K562 (cell line): ENCODE measurements at regions not wholly inside any gene's neighbourhood (a gene's known extent, or its start where the extent isn't known, plus 50 kb on each side); places are given as distances from the start of the nearest gene placed in this dataset.

Source experiments
- ATAC-seq: fragments of 200-7000 bp; cut with Tn5 transposase; 3 replicates; pipeline ENCODE4 v1.9.1; 2020; ENCODE audit warnings: moderate library complexity
- BruUV-seq: library from RNA; stranded (reverse); fragments of 400-500 nt; replicated peaks from 2 replicates; lab custom pipeline; 2021; lab: Mats Ljungman, UMichigan
- CTCF ChIA-PET: fragments of 300-600 bp; formaldehyde crosslinking; extraction: SDS; loops from one replicate; lab custom pipeline; 2021; ENCODE audit warnings: low intra/inter-chr PET ratio; lab: Yijun Ruan, JAX
- POLR2A ChIA-PET: fragments of 300-600, 350-650 bp; sonication (Branson Sonifier 250); formaldehyde crosslinking; extraction: SDS; loops from one replicate; lab custom pipeline; 2021; ENCODE audit warnings: antibody characterized with exemption, inconsistent platforms; lab: Yijun Ruan, JAX
- DNase-seq, 4 experiments: peaks; one replicate each; pipeline versions ENCODE4 v3.0.0 to v3.0.0-alpha.2; 2011 to 2018; ENCODE audit warnings: low spot score in 3 of 4, mixed read lengths in 3 of 4; ENCODE audit errors: extremely low read depth in 1 of 4
- FAIRE-seq: peaks from 2 replicates; lab custom pipeline; 2011; peaks lifted over from hg19 to GRCh38; lab: Jason Lieb, UNC
- H2AFZ ChIP-seq: 2 replicates; pipeline ENCODE4 v1.6.0; 2011; ENCODE audit warnings: low read depth, low read length, control low read depth, inconsistent platforms
- H3K27ac ChIP-seq: fragments of 200-600 bp; 3 replicates; pipeline ENCODE4 v1.8.0; 2011; ENCODE audit warnings: low read depth, mild to moderate bottlenecking, control low read depth, inconsistent platforms, low read length, moderate library complexity, mixed read lengths; ENCODE audit errors: extremely low read depth
- H3K27me3 ChIP-seq, 2 experiments: fragments of 300-600 bp in 1 of 2; 2 replicates in 1 of 2; 3 replicates in 1 of 2; pipeline versions ENCODE4 v1.6.0 to v1.8.0; 2011; ENCODE audit warnings: inconsistent platforms in 2 of 2, low read length in 2 of 2, mild to moderate bottlenecking in 1 of 2, mixed read lengths in 1 of 2, moderate library complexity in 1 of 2; ENCODE audit not compliant: control insufficient read depth in 2 of 2, insufficient read depth in 2 of 2
- H3K36me3 ChIP-seq: fragments of 300-600 bp; 3 replicates; pipeline ENCODE4 v1.8.0; 2011; ENCODE audit warnings: mild to moderate bottlenecking, low read length, inconsistent platforms; ENCODE audit not compliant: control insufficient read depth, insufficient read depth
- H3K4me1 ChIP-seq, 2 experiments: fragments of 200-600 bp in 1 of 2; replicated peaks in 1 of 2; 2 replicates in 1 of 2; 3 replicates in 1 of 2; pipeline versions ENCODE4 v1.5.1 to v1.8.0; 2011; ENCODE audit warnings: inconsistent platforms in 2 of 2, low read length in 2 of 2, mild to moderate bottlenecking in 1 of 2, mixed read lengths in 1 of 2, moderate library complexity in 1 of 2; ENCODE audit not compliant: control insufficient read depth in 2 of 2, insufficient read depth in 2 of 2
- H3K4me2 ChIP-seq: 2 replicates; pipeline ENCODE4 v1.6.1; 2011; ENCODE audit warnings: low read length, control low read depth, inconsistent platforms, mixed read lengths; ENCODE audit not compliant: insufficient read depth
- H3K4me3 ChIP-seq: fragments of 200-600 bp; sonication (generic), shearing (Covaris generic); 2 replicates; pipeline ENCODE4 v1.5.1; 2016; ENCODE audit warnings: control low read depth, inconsistent platforms
- H3K79me2 ChIP-seq: fragments of 200-600 bp; 3 replicates; pipeline ENCODE4 v1.8.0; 2011; ENCODE audit warnings: low read length, inconsistent platforms; ENCODE audit not compliant: control insufficient read depth, insufficient read depth
- H3K9ac ChIP-seq, 2 experiments: 2 replicates each; pipeline versions ENCODE4 v1.6.0 to v1.6.1; 2011; ENCODE audit warnings: low read depth in 2 of 2, low read length in 2 of 2, control low read depth in 1 of 2, inconsistent platforms in 1 of 2, mild to moderate bottlenecking in 1 of 2, mixed read lengths in 1 of 2; ENCODE audit not compliant: insufficient read depth in 1 of 2
- H3K9me1 ChIP-seq: one replicate; pipeline ENCODE4 v1.6.0; 2011; ENCODE audit warnings: inconsistent platforms, mild to moderate bottlenecking, low read length, moderate library complexity; ENCODE audit not compliant: control insufficient read depth, insufficient read depth
- H3K9me3 ChIP-seq: replicated peaks from 2 replicates; pipeline ENCODE4 v1.5.1; 2011; ENCODE audit warnings: low read depth, low read length, inconsistent platforms; ENCODE audit not compliant: control insufficient read depth, insufficient read depth
- H4K20me1 ChIP-seq: replicated peaks from 2 replicates; pipeline ENCODE4 v1.6.1; 2011; ENCODE audit warnings: low read length, inconsistent platforms, mixed read lengths; ENCODE audit not compliant: control insufficient read depth, insufficient read depth
- CREBBP ChIP-seq: IDR thresholded peaks from one replicate; pipeline ENCODE4 v1.6.1; 2012; ENCODE audit warnings: low read depth, mild to moderate bottlenecking, control low read depth, inconsistent platforms, low read length
- KLF10 ChIP-seq: fragments of 250-450 bp; sonication (Bioruptor Pico); IDR thresholded peaks from 2 replicates; pipeline ENCODE4 v1.6.1; 2021; ENCODE audit warnings: matching md5 sums
- MCM7 ChIP-seq, 2 experiments: fragments of 450-650 bp; IDR thresholded peaks; 2 replicates each; pipeline ENCODE4 v1.6.1; 2016 to 2018
- MXD1 ChIP-seq: fragments of 250-450 bp; sonication (Bioruptor Pico); IDR thresholded peaks from 2 replicates; pipeline ENCODE4 v1.8.0; 2021; ENCODE audit warnings: borderline replicate concordance, mild to moderate bottlenecking, moderate library complexity; ENCODE audit not compliant: poor library complexity, severe bottlenecking
- PTBP1 ChIP-seq: fragments of 200-400 bp; formaldehyde crosslinking; IDR thresholded peaks from 2 replicates; pipeline ENCODE4 v1.6.1; 2017; ENCODE audit warnings: low read depth, low read length
- RCOR1 ChIP-seq, 2 experiments: IDR thresholded peaks; 2 replicates each; pipeline ENCODE4 v1.6.1; 2012; ENCODE audit warnings: low read depth in 2 of 2, low read length in 2 of 2, borderline replicate concordance in 1 of 2, improper control_type of control experiment in 1 of 2
- RFX1 ChIP-seq: fragments of 450-650 bp; IDR thresholded peaks from 2 replicates; pipeline ENCODE4 v1.6.1; 2016; ENCODE audit warnings: mild to moderate bottlenecking, moderate library complexity
- SNRNP70 ChIP-seq: fragments of 200-400 bp; formaldehyde crosslinking; optimal IDR thresholded peaks from 2 replicates; pipeline ENCODE3; 2017; ENCODE audit warnings: low read depth, low read length
- SP1 ChIP-seq: sonication (generic); formaldehyde crosslinking; IDR thresholded peaks from 2 replicates; pipeline ENCODE4 v1.8.1; 2022; ENCODE audit warnings: mild to moderate bottlenecking, missing genetic modification reagents
- TEAD4 ChIP-seq, 2 experiments: sonication (generic) in 1 of 2; formaldehyde crosslinking in 1 of 2; IDR thresholded peaks; 2 replicates each; pipeline versions ENCODE4 v1.6.1 to v1.8.0; 2012 to 2022; ENCODE audit warnings: borderline replicate concordance in 1 of 2, inconsistent platforms in 1 of 2, low read length in 1 of 2, mild to moderate bottlenecking in 1 of 2, missing genetic modification reagents in 1 of 2
- ZC3H4 ChIP-seq: sonication (generic); formaldehyde crosslinking; IDR thresholded peaks from 2 replicates; pipeline ENCODE4 v1.9.0; 2021; ENCODE audit warnings: missing genetic modification reagents, borderline replicate concordance
- ZFP1 ChIP-seq: fragments of 450-650 bp; formaldehyde crosslinking; IDR thresholded peaks from 2 replicates; pipeline ENCODE4 v1.4.0; 2020; ENCODE audit warnings: mild to moderate bottlenecking, mixed read lengths
- ZNF263 ChIP-seq: sonication (generic); formaldehyde crosslinking; IDR thresholded peaks from 2 replicates; pipeline ENCODE4 v1.8.0; 2022; ENCODE audit warnings: mild to moderate bottlenecking, missing genetic modification reagents, borderline replicate concordance
- ZNF507 ChIP-seq: conservative IDR thresholded peaks from 2 replicates; pipeline ENCODE4 v1.6.1; 2017; ENCODE audit warnings: missing genetic modification characterization, missing compliant biosample characterization
- WGBS: fragments of 100-300 bp; shearing (Covaris generic); methylation state at CpG from one replicate; pipeline ENCODE4 v1.1.6; 2016; ENCODE audit warnings: low coverage, mixed read lengths; ENCODE audit not compliant: insufficient coverage; ENCODE audit errors: missing lambda C conversion rate; 5-methylcytosine and 5-hydroxymethylcytosine counted together
- in situ Hi-C: fragments of 300-500 bp; cut with MboI; formaldehyde crosslinking; loops from 4 replicates; pipeline ENCODE4 v1.15.0; 2018; ENCODE audit warnings: inconsistent platforms, mixed read lengths
- intact Hi-C: fragments of 100-400 bp; cut with micrococcal nuclease; formaldehyde crosslinking; loops from 2 replicates; pipeline ENCODE4 v1.14.2; 2022

- H3K79me2 ChIP-seq = no peaks in the 10 kb centered on the region
- H3K4me2 ChIP-seq = no peak overlapping the region
- no peak for TF ChIP-seq RCOR1 (IDR thresholded peaks at IDR 0.05; ENCODE audit: borderline replicate concordance in 1 of 2, low read depth in 2 of 2, low read length in 2 of 2)
- TF ChIP-seq ZNF507 (tag) = no peak
- no peak for TF ChIP-seq MXD1 (CRISPR knock-in tag)
- no peak for TF ChIP-seq ZFP1 (CRISPR knock-in tag)
- TF ChIP-seq SP1 (CRISPR knock-in tag) = no peak
- no peak overlapping the region for H3K4me3 ChIP-seq
- in situ Hi-C loops (no loop called here), intact Hi-C loops (no loop called here)
- 0% methylated on average over 2 of the region's 2 CpGs for WGBS
- no peaks in the 10 kb centered on the region for H3K9me1 ChIP-seq
- ChIA-PET POLR2A (interaction anchor here (0.6 kb wide), 1 partner anchor 18 kb away, joined by 3 read pairs; no protein-coding TSS in a partner anchor), CTCF (no interaction called here)
- BruUV-seq = no TSS peak
- no peak overlapping the region for H3K27ac ChIP-seq
- no peaks in the 10 kb centered on the region for H4K20me1 ChIP-seq
- no peak for FAIRE-seq
- no peak overlapping the region for H2AFZ ChIP-seq
- no peaks in the 10 kb centered on the region for H3K4me1 ChIP-seq
- no peak overlapping the region for H3K9ac ChIP-seq
- no peaks in the 10 kb centered on the region for H3K9me3 ChIP-seq
- H3K27me3 ChIP-seq = no peaks in the 10 kb centered on the region
- no peak for ATAC-seq
- no peak for DNase-seq
- H3K36me3 ChIP-seq = no peaks in the 10 kb centered on the region
Observed at GRCh38 chr20:52688345-52688744, 283.8 kb upstream of the TSHZ2 start.

GRCh38 chr20:52684905-52685304, 287.3 kb upstream of the TSHZ2 start:
- Histone ChIP-seq H3K4me3 (no peak overlapping the region), H3K79me2 (no peaks in the 10 kb centered on the region), H3K9me1 (no peaks in the 10 kb centered on the region), H3K9ac (no peak overlapping the region), H3K4me2 (no peak overlapping the region), H3K4me1 (no peaks in the 10 kb centered on the region), H2AFZ (no peak overlapping the region), H3K36me3 (no peaks in the 10 kb centered on the region), H3K27me3 (no peaks in the 10 kb centered on the region), H3K27ac (no peak overlapping the region), H3K9me3 (no peaks in the 10 kb centered on the region), H4K20me1 (no peaks in the 10 kb centered on the region)
- intact Hi-C loops = no loop called here
- CTCF ChIA-PET = no interaction called here
- ATAC-seq = no peak
- no TSS peak for BruUV-seq
- in situ Hi-C loops = no loop called here
- POLR2A ChIA-PET = no interaction called here
- FAIRE-seq = no peak
- no peak for DNase-seq
- WGBS = 0% methylated on average over 5 of the region's 5 CpGs
- TF ChIP-seq KLF10 (CRISPR knock-in tag) = no peak
- TF ChIP-seq SNRNP70 = no peak
- no peak for TF ChIP-seq PTBP1
- no peak for TF ChIP-seq TEAD4 (IDR thresholded peaks at IDR 0.05; ENCODE audit: low read length)
- TF ChIP-seq TEAD4 (CRISPR knock-in tag; IDR thresholded peaks at IDR 0.05; ENCODE audit: borderline replicate concordance) = no peak
- no peak for TF ChIP-seq ZNF263 (CRISPR knock-in tag)
- no peak for TF ChIP-seq MCM7 (IDR thresholded peaks at IDR 0.05)
- TF ChIP-seq RFX1 = no peak
- TF ChIP-seq CREBBP = no peak
- TF ChIP-seq ZC3H4 (CRISPR knock-in tag) = no peak
